SK-N-MC (cell line): ENCODE measurements at regions not wholly inside any gene's neighbourhood (a gene's known extent, or its start where the extent isn't known, plus 50 kb on each side); places are given as distances from the start of the nearest gene placed in this dataset.

Source experiments
- DNase-seq: peaks from one replicate; pipeline ENCODE4 v3.0.0-alpha.2; 2011; ENCODE audit warnings: low read depth, low spot score
- H3K27ac ChIP-seq: fragments of 200-600 bp; sonication (generic); 2 replicates; pipeline ENCODE4 v1.5.1; 2016; ENCODE audit warnings: mixed run types
- H3K36me3 ChIP-seq: fragments of 200-600 bp; sonication (generic); 2 replicates; pipeline ENCODE4 v1.6.1; 2017; ENCODE audit warnings: antibody characterized with exemption, low read length, mixed read lengths; ENCODE audit not compliant: insufficient read depth
- H3K4me3 ChIP-seq: fragments of 200-600 bp; sonication (generic); 2 replicates; pipeline ENCODE4 v1.5.1; 2016
- H3K9ac ChIP-seq: fragments of 200-600 bp; sonication (generic); 2 replicates; pipeline ENCODE4 v1.8.0; 2017; ENCODE audit warnings: mixed run types, mixed read lengths; ENCODE audit not compliant: insufficient read length
- H3K9me3 ChIP-seq: fragments of 200-600 bp; sonication (generic); 2 replicates; pipeline ENCODE4 v1.6.1; 2017; ENCODE audit warnings: low read depth, mild to moderate bottlenecking, antibody characterized with exemption, low read length, moderate library complexity, mixed read lengths
- EZH2 ChIP-seq: fragments of 200-600 bp; sonication (generic); IDR thresholded peaks from one replicate; pipeline ENCODE4 v1.6.1; 2017; ENCODE audit warnings: antibody characterized with exemption
- FOXP2 ChIP-seq: optimal IDR thresholded peaks from 2 replicates; pipeline ENCODE3; 2011; ENCODE audit warnings: mild to moderate bottlenecking, moderate library complexity; ENCODE audit not compliant: insufficient read depth; ENCODE audit errors: extremely low read length, control extremely low read depth
- POLR2AphosphoS5 ChIP-seq: IDR thresholded peaks from 2 replicates; pipeline ENCODE4 v1.6.1; 2012; ENCODE audit warnings: mild to moderate bottlenecking, low read depth, low read length, borderline replicate concordance

GRCh38 chr6:103791458-103791857 is 1068.3 kb downstream of the HACE1 start:
- Histone ChIP-seq H3K9me3 (peaks cover 4% of the 10 kb centered on the region; the same call in 1 of the 2 replicates), H3K36me3 (peaks cover 13% of the 10 kb centered on the region), H3K9ac (no peak overlapping the region), H3K27ac (no peak overlapping the region), H3K4me3 (no peak overlapping the region)
- TF ChIP-seq FOXP2 (no peak), POLR2AphosphoS5 (no peak), EZH2 (no peak)
- no peak for DNase-seq

- no peak for DNase-seq
These were observed 1075.6 kb downstream of the HACE1 start for GRCh38 chr6:103784117-103784516.

GRCh38 chr6:103783329-103783728 is 1076.4 kb downstream of the HACE1 start:
- TF ChIP-seq POLR2AphosphoS5 (peak; percentile 45; the same call in 1 of the 2 replicates), FOXP2 (no peak)
- peak; percentile 86 for DNase-seq
- H3K9ac ChIP-seq = peak overlapping the region; percentile 58
- H3K27ac ChIP-seq = peak overlapping the region; percentile 97
- H3K9me3 ChIP-seq = no peaks in the 10 kb centered on the region
- peak overlapping the region; percentile 59 for H3K4me3 ChIP-seq
- H3K36me3 ChIP-seq = no peaks in the 10 kb centered on the region

More at GRCh38 chr6:103784117-103784516, 1075.6 kb downstream of the HACE1 start:
- TF ChIP-seq FOXP2 (no peak), POLR2AphosphoS5 (no peak), EZH2 (no peak)
- peak overlapping the region; percentile 19 for H3K9ac ChIP-seq
- peak overlapping the region; percentile 59 for H3K4me3 ChIP-seq
- no peaks in the 10 kb centered on the region for H3K9me3 ChIP-seq
- H3K27ac ChIP-seq = peak overlapping the region; percentile 97
- H3K36me3 ChIP-seq = no peaks in the 10 kb centered on the region

GRCh38 chr6:103769431-103769830 is 1090.3 kb downstream of the HACE1 start:
- H3K4me3 ChIP-seq = no peak overlapping the region
- peak overlapping the region; percentile 45; the same call in 1 of the 2 replicates for H3K27ac ChIP-seq
- DNase-seq = no peak
- peaks cover 5% of the 10 kb centered on the region for H3K36me3 ChIP-seq
- no peak for TF ChIP-seq POLR2AphosphoS5
- no peak for TF ChIP-seq EZH2
- TF ChIP-seq FOXP2 = no peak
- no peak overlapping the region for H3K9ac ChIP-seq
- H3K9me3 ChIP-seq = no peaks in the 10 kb centered on the region

- no peaks in the 10 kb centered on the region for H3K9me3 ChIP-seq
- no peaks in the 10 kb centered on the region for H3K36me3 ChIP-seq
- H3K27ac ChIP-seq = no peak overlapping the region
- H3K9ac ChIP-seq = no peak overlapping the region
- no peak for DNase-seq
- H3K4me3 ChIP-seq = no peak overlapping the region
- TF ChIP-seq EZH2 = no peak
- TF ChIP-seq POLR2AphosphoS5 = no peak
- no peak for TF ChIP-seq FOXP2
These were observed 1109.1 kb downstream of the HACE1 start for GRCh38 chr6:103750603-103751002.

GRCh38 chr6:103734016-103734415 is 1125.7 kb downstream of the HACE1 start:
- H3K9me3 ChIP-seq = no peaks in the 10 kb centered on the region
- DNase-seq = no peak
- peak overlapping the region; percentile 82 for H3K27ac ChIP-seq
- TF ChIP-seq FOXP2 (no peak), EZH2 (no peak), POLR2AphosphoS5 (no peak)
- no peak overlapping the region for H3K4me3 ChIP-seq
- H3K36me3 ChIP-seq = no peaks in the 10 kb centered on the region
- no peak overlapping the region for H3K9ac ChIP-seq

- H3K27ac ChIP-seq = peak overlapping the region; percentile 77; the same call in 1 of the 2 replicates
- no peaks in the 10 kb centered on the region for H3K36me3 ChIP-seq
- no peak overlapping the region for H3K9ac ChIP-seq
- H3K9me3 ChIP-seq = no peaks in the 10 kb centered on the region
- TF ChIP-seq EZH2 = no peak
- no peak for DNase-seq
- H3K4me3 ChIP-seq = no peak overlapping the region
These were observed 1130.1 kb downstream of the HACE1 start for GRCh38 chr6:103729658-103730057.

GRCh38 chr6:103723438-103724322 is 1136.0 kb downstream of the HACE1 start:
- TF ChIP-seq POLR2AphosphoS5 = no peak
- TF ChIP-seq FOXP2 = no peak
- TF ChIP-seq EZH2 = no peak
- Histone ChIP-seq H3K9me3 (no peaks in the 10 kb centered on the region), H3K9ac (no peak overlapping the region), H3K36me3 (no peaks in the 10 kb centered on the region), H3K27ac (peak overlapping the region; percentile 82), H3K4me3 (no peak overlapping the region)
- no peak for DNase-seq

- H3K9me3 ChIP-seq = no peaks in the 10 kb centered on the region
- H3K36me3 ChIP-seq = no peaks in the 10 kb centered on the region
- no peak for DNase-seq
- no peak overlapping the region for H3K27ac ChIP-seq
- H3K9ac ChIP-seq = no peak overlapping the region
- no peak overlapping the region for H3K4me3 ChIP-seq
- no peak for TF ChIP-seq FOXP2
- no peak for TF ChIP-seq EZH2
- TF ChIP-seq POLR2AphosphoS5 = no peak
These were observed 1137.0 kb downstream of the HACE1 start for GRCh38 chr6:103722683-103723082.
